ENCODE measurements at regions not wholly inside any gene's neighbourhood (a gene's known extent, or its start where the extent isn't known, plus 50 kb on each side); places are given as distances from the start of the nearest gene placed in this dataset.

- no peak overlapping the region for H3K4ac ChIP-seq (replicated peaks; ENCODE audit: insufficient read length, low read depth, low read length)
- TF ChIP-seq EZH2 (IDR thresholded peaks at IDR 0.05; ENCODE audit: low read depth, low read length, severe bottlenecking), result no peak
- no peak for TF ChIP-seq HDAC6 (IDR thresholded peaks at IDR 0.05; ENCODE audit: low read depth, low read length)
- TF ChIP-seq ZNF274 (IDR thresholded peaks at IDR 0.05; ENCODE audit: borderline replicate concordance, extremely low read depth, low read length), result no peak
- TF ChIP-seq ASH2L (IDR thresholded peaks at IDR 0.05; ENCODE audit: low read length), result no peak
- no peak for TF ChIP-seq KDM1A (IDR thresholded peaks at IDR 0.05; ENCODE audit: borderline replicate concordance, low read length)
- no peak for TF ChIP-seq SRF (IDR thresholded peaks at IDR 0.05; ENCODE audit: low read depth, low read length)
- TF ChIP-seq YY1 (IDR thresholded peaks at IDR 0.05; ENCODE audit: low read depth, low read length), result no peak
- TF ChIP-seq SIX5 (IDR thresholded peaks at IDR 0.05; ENCODE audit: low read depth, low read length), result no peak
- no peak for TF ChIP-seq EGR1 (IDR thresholded peaks at IDR 0.05; ENCODE audit: borderline replicate concordance, low read depth, low read length)
- no peak for TF ChIP-seq KDM5A (IDR thresholded peaks at IDR 0.05; ENCODE audit: low read length)
- no peak overlapping the region for H3K27ac ChIP-seq (ENCODE audit: low read depth, low read length)
- H3K79me1 ChIP-seq (ENCODE audit: low read depth, low read length), result no peaks in the 10 kb centered on the region
- no peak overlapping the region for H3K4me2 ChIP-seq (ENCODE audit: insufficient read depth in 1 of 2, low read depth in 2 of 2, low read length in 2 of 2)
- H4K91ac ChIP-seq (replicated peaks; ENCODE audit: insufficient read length, low read length), result no peak overlapping the region
- no peak overlapping the region for H2BK12ac ChIP-seq (ENCODE audit: low read depth, low read length)
- H4K20me1 ChIP-seq (replicated peaks in 1 of 2; ENCODE audit: control insufficient read depth in 1 of 2, insufficient read depth in 2 of 2, low read length in 2 of 2), result no peaks in the 10 kb centered on the region
- H4K5ac ChIP-seq (ENCODE audit: insufficient read length, low read depth, low read length), result no peak overlapping the region
- no peaks in the 10 kb centered on the region for H3K27me3 ChIP-seq (replicated peaks in 1 of 4; ENCODE audit: control insufficient read depth in 3 of 4, extremely low read depth in 1 of 4, insufficient read depth in 3 of 4, low read length in 3 of 4)
- no peak overlapping the region for H3K9ac ChIP-seq (replicated peaks in 1 of 4; ENCODE audit: extremely low read depth in 1 of 4, low read depth in 3 of 4, low read length in 3 of 4)
- peaks cover 0 to 3% (median 0%) of the 10 kb centered on the region in 4 experiments; a peak in 2 of 7 replicates for H3K4me1 ChIP-seq (replicated peaks in 1 of 4; ENCODE audit: control insufficient read depth in 3 of 4, insufficient read depth in 4 of 4, low read length in 3 of 4)
- no peak overlapping the region for H2BK20ac ChIP-seq (ENCODE audit: low read length)
- no peak overlapping the region for H4K8ac ChIP-seq (ENCODE audit: extremely low read depth, insufficient read depth, low read length)
- POLR2A ChIA-PET (ENCODE audit: partially characterized antibody), result no interaction called here
- no peak for FAIRE-seq
- no peak overlapping the region for H2BK15ac ChIP-seq (ENCODE audit: low read length)
- no peak overlapping the region for H2BK120ac ChIP-seq (replicated peaks; ENCODE audit: low read depth, low read length)
- no peak overlapping the region for H2BK5ac ChIP-seq (ENCODE audit: low read depth, low read length)
- DNase-seq (ENCODE audit: low read depth in 1 of 2, low spot score in 2 of 2), result no peak
- H3K56ac ChIP-seq (replicated peaks; ENCODE audit: insufficient read length, low read depth, low read length), result no peak overlapping the region
- H3K14ac ChIP-seq (ENCODE audit: insufficient read length), result no peak overlapping the region
- CTCF ChIA-PET (ENCODE audit: partially characterized antibody), result interaction anchor here (1.1 to 1.3 kb wide), 2 partner anchors 10 to 14 kb away, joined by 3 to 4 read pairs; no protein-coding TSS in a partner anchor
- H2AK5ac ChIP-seq (ENCODE audit: low read depth, low read length), result no peak overlapping the region
- no peak overlapping the region for H3K18ac ChIP-seq (ENCODE audit: extremely low read depth, low read length)
- H3K9me3 ChIP-seq (ENCODE audit: insufficient read depth in 2 of 2, low read depth in 1 of 2, low read length in 1 of 2), result no peaks in the 10 kb centered on the region
- 80% methylated on average over 7 of the region's 7 CpGs; no CpG with 5 or more reads in 1 of the 2 experiments for WGBS, 2 experiments (ENCODE audit: extremely low coverage in 1 of 2, insufficient coverage in 1 of 2, insufficient read length in 1 of 2, insufficient replicate concordance in 2 of 2, low coverage in 1 of 2, low lambda C conversion rate in 2 of 2, missing lambda C conversion rate in 1 of 2)
- H3K23me2 ChIP-seq (ENCODE audit: low read depth, low read length), result no peaks in the 10 kb centered on the region
- H3K23ac ChIP-seq (ENCODE audit: insufficient read length), result no peak overlapping the region
- H3K4me3 ChIP-seq (ENCODE audit: extremely low read depth in 1 of 4, insufficient read depth in 2 of 4, low read depth in 3 of 4, low read length in 4 of 4), result no peak overlapping the region
- H2AFZ ChIP-seq (ENCODE audit: low read length), result 0 out of 2 replicates have a peak overlapping the region, but pooled peaks have one; percentile 22
- H3K36me3 ChIP-seq (ENCODE audit: control insufficient read depth in 2 of 4, insufficient read depth in 4 of 4, low read length in 3 of 4), result no peaks in the 10 kb centered on the region
- no peaks in the 10 kb centered on the region for H3K79me2 ChIP-seq (ENCODE audit: control insufficient read depth in 1 of 2, insufficient read depth in 2 of 2, low read length in 2 of 2)
Measured at GRCh38 chr2:236892721-236893120, 193.0 kb upstream of the COPS8 start.

Measured in H1 (cell line).